ENCODE measurements at regions not wholly inside any gene's neighbourhood (a gene's known extent, or its start where the extent isn't known, plus 50 kb on each side); places are given as distances from the start of the nearest gene placed in this dataset.
"Not testable (repeated sequence)": the region's sequence is repeated elsewhere in the genome, so short reads cannot be mapped to it uniquely, and the experiment has no call there.

DNA sequence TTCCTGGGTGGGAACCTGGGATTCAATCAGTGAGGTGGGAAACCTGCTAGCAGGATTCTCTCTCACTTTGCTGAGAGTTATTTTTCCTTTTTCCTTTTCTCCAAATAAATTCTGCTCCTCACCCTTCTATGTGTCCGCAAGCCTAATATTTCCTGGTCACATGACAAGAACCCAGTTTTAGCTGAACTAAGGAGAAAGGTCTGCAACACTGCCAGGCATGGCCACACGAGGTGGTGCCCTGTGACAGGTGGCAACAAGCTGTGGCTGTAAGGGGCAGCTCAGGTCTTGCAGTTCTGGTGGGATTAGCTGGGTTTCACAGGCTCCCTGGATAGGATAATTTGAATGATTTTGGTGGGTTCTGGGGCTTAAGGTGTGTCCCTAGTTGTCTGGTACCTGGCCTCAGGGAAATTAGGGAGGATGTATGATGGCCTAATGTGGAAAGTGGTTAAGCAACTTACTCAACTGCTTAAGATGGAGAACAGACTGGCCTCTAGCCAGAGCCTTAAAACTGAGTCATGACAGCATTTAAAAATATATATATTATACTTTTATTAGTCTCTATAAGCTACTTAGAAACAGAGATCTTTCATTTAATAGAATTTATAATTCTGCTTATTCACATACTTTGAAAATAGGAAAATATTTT, 215.0 kb downstream of the IL15 start:
- no peak for DNase-seq (ENCODE audit: low spot score)

GRCh38 chr4:141853091-141853764, 216.8 kb downstream of the IL15 start:
- DNase-seq (ENCODE audit: low spot score) = peak; percentile 11

DNA sequence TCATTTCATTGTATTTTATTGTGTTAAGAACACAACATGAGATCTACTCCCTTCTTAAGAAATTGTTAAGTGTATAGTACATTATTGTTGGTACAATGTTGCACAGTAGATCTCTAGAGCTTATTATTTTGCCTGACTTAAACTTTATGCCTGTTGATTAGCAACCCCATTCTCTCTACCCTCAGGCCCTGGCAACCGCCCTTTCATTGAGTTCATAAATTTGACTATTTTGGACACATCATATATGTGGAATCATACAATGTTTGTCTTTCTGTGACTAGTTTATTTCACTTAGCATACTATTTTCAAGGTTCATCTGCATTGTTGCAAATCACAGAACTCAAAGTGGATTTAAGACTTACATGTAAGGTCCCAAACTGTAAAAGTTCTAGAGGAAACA, 222.1 kb downstream of the IL15 start:
- DNase-seq (ENCODE audit: low spot score) = no peak

GRCh38 chr4:141860974-141861373, 224.6 kb downstream of the IL15 start:
- DNase-seq (ENCODE audit: low spot score) = no peak

DNA sequence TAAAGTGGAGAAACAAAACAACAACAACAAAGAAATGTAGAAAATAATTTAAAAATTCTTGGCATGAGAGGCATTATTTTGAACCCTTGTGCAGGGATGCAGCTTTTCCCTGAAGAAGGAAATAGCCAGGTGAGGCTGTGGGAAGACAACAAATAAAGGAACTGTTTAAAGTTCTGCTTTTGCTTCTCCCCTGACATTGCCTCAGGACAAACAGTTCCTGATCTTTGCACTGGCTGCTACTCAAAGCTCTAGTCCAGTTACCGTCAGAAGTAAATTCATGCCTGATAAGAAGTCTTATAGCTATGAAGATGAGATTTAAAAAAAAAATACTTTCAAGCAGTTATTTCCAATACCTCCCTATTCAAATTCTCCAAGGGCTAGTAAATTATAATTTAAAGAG, 233.8 kb downstream of the IL15 start:
- no peak for DNase-seq (ENCODE audit: low spot score)

GRCh38 chr4:141871086-141871770, 234.8 kb downstream of the IL15 start:
- DNase-seq (ENCODE audit: low spot score) = no peak

GRCh38 chr4:141882650-141883049, 246.3 kb downstream of the IL15 start:
- DNase-seq (ENCODE audit: low spot score) = not testable (repeated sequence)

DNA sequence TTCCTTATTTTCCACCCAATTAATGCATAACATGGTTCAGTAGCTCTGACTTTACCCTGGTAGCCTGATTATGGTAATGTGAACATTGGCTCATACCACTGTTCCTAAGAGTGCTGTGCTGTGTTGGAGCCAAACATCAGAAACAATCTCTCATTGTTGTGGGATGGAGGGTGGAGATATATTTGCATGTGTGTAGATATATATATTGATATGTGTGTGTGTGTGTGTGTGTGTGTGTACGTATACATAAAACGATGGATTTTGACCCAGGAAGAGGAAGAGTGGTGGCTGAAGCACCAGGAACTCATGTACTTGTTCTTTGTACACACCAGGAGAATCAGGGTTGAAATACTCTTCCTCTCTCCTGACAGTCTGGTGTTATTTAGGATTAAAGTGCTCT, 247.7 kb downstream of the IL15 start:
- DNase-seq (ENCODE audit: low spot score) = no peak

- no peak for DNase-seq (ENCODE audit: low spot score)
These were observed 248.7 kb downstream of the IL15 start for GRCh38 chr4:141885112-141885511.

DNA sequence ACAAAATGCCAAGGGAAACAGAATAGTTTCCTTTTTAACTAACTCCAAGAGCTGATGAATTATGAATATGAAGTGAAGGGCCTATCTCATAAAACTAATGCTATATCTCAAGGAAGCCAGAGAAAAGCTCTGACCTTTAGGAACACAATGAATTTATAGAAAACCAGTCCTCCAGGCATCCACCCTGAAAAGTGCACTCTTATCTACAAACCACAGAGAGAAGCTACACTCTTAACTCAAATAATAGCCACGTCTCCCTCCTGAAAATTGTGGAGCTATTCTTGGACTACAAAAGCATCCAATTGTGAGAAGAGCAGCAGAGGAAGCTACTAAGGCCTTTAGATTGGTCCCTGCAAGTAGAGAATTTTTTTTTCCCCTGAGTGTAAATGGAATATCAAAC, 253.9 kb downstream of the IL15 start:
- no peak for DNase-seq (ENCODE audit: low spot score)

GRCh38 chr4:141891260-141892120, 255.1 kb downstream of the IL15 start:
- DNase-seq (ENCODE audit: low spot score) = no peak

- DNase-seq (ENCODE audit: low spot score) = no peak
These were observed 260.3 kb downstream of the IL15 start for GRCh38 chr4:141896687-141897086.

DNA sequence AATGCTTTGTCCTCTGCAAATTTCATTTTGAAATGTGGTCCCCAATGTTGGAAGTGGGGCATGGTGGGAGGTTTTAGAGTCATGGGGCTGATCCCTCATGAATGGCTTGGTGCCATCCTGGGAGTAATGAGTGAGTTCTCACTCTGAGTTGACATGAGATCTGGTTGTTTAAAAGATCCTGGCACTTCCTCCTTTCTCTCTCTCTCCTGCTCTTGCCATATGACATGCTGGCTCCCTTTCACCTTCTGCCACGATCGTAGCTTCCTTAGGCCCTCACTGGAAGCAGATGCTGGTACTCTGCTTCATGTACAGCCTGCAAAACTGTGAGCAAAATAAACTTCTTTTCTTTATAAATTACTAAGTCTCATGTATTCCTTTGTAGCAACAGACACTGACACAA, 262.0 kb downstream of the IL15 start:
- no peak for DNase-seq (ENCODE audit: low spot score)

GRCh38 chr4:141899103-141899502, 262.7 kb downstream of the IL15 start:
- no peak for DNase-seq (ENCODE audit: low spot score)

GRCh38 chr4:141899541-141899940, 263.2 kb downstream of the IL15 start:
- no peak for DNase-seq (ENCODE audit: low spot score)

GRCh38 chr4:141900856-141901255, 264.5 kb downstream of the IL15 start:
- DNase-seq (ENCODE audit: low spot score) = no peak

- DNase-seq (ENCODE audit: low spot score) = no peak
These were observed 269.4 kb downstream of the IL15 start for GRCh38 chr4:141905751-141906150.

DNA sequence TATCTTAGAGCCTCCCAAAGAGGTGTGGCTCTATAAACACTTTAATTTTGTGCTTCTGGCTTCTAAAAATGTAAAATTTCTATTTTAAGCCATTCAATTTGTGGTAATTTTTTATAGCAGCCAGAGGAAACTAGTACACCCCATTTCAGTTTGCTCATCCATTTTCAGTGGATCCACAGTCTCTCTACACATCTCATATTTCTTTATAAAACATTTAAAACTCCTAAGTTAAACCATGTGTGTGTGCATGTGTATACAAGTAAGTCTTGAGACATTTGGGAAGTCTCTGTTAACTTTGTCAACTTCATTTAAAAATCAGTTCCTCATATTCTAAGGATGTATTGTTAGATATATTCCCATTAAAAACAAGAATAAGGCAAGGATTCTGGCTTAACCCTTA, 273.2 kb downstream of the IL15 start:
- no peak for DNase-seq (ENCODE audit: low spot score)

- peak; percentile 36 for DNase-seq (ENCODE audit: low spot score)
These were observed 276.4 kb downstream of the IL15 start for GRCh38 chr4:141912831-141913230.

DNA sequence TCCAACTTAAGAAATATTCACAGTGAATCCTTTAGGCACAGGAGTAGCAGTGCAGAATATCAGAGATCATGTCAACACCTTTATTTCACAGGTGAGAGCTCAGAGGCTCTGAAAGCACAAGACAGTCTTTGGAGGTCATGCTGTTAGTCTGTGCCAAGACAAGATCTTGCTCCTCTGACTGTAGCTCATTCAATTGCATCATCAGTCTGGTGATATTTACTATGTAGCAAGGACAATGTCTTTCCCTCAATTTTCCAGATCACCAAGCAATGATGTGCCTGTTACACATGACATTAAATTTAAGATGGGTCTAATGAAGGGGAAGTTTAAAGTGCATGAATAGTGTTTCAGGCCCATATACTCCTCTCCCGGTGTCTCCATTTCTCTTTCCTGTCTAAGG, 277.5 kb downstream of the IL15 start:
- DNase-seq (ENCODE audit: low spot score) = no peak

DNA sequence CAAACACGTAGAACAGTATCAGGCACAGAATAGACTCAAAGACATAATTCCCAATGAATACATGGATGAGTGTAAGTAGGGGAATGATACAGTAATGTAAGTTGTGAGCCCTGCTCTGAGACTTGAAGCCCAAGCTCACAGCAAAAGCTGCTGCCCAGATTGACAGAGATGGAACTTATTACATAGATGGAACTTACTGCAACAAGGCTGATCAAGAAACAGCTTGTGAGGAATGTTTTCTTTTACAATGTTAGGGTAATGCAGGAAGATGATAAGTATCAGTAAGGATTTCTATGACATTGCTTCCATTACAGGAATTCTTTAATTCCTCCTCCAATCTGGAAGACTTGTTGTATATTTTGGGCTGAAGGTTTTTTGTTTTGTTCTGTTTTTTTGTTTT, 278.4 kb downstream of the IL15 start:
- no peak for DNase-seq (ENCODE audit: low spot score)

DNA sequence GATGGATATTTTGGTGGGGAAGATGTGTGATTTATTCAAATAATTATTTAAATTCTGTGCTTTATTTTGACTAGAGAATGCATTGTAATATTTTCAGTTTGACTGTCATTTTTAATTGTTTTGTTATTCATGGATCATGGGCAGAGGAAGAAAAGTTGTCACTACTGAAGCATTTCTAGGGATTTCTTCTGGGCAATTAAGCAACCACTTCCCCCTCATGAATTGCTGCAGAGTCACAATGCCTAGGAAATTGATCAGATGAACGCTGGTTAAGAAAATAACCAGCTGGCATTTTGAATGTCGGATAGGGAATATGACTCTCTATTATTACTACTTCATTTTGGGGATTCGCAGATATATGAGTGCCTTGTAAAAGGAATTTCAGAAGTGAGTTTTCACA, 283.3 kb downstream of the IL15 start:
- DNase-seq (ENCODE audit: low spot score) = no peak

- DNase-seq (ENCODE audit: low spot score) = no peak
These were observed 284.9 kb downstream of the IL15 start for GRCh38 chr4:141921293-141921692.
